ENCODE measurements at regions not wholly inside any gene's neighbourhood (a gene's known extent, or its start where the extent isn't known, plus 50 kb on each side); places are given as distances from the start of the nearest gene placed in this dataset.

DNA sequence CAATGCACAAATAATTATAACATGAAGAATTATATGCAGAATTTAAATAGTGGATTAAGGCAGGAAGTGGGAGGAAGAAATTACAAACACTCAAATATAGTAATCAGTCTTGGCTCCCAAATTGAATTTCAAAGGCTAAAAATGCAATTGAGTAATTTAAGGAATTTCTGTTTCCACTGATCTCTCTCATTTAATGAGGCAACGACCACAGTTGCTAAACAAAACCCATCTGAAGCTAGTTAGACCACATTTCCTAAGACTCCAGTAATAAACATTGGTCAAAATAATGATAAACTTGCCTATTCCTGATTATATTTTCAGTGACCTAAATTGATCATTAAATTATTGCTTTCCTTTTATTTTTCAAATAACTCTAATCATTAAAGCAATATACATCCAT, 174.3 kb upstream of the GRIN3A start:
- H3K9me2 ChIP-seq = no peaks in the 10 kb centered on the region; the same call in 1 of the 2 replicates
- no peak overlapping the region for H2AFZ ChIP-seq (ENCODE audit: low read depth)
- H4K20me1 ChIP-seq (ENCODE audit: insufficient read depth) = no peaks in the 10 kb centered on the region
- TF ChIP-seq, protein P1, sequence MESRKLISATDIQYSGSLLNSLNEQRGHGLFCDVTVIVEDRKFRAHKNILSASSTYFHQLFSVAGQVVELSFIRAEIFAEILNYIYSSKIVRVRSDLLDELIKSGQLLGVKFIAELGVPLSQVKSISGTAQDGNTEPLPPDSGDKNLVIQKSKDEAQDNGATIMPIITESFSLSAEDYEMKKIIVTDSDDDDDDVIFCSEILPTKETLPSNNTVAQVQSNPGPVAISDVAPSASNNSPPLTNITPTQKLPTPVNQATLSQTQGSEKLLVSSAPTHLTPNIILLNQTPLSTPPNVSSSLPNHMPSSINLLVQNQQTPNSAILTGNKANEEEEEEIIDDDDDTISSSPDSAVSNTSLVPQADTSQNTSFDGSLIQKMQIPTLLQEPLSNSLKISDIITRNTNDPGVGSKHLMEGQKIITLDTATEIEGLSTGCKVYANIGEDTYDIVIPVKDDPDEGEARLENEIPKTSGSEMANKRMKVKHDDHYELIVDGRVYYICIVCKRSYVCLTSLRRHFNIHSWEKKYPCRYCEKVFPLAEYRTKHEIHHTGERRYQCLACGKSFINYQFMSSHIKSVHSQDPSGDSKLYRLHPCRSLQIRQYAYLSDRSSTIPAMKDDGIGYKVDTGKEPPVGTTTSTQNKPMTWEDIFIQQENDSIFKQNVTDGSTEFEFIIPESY (IDR thresholded peaks at IDR 0.05; ENCODE audit: borderline replicate concordance, low read depth) = no peak
- no peak for TF ChIP-seq NFIC (IDR thresholded peaks at IDR 0.05; ENCODE audit: borderline replicate concordance)
- no peak for TF ChIP-seq EP300 (IDR thresholded peaks at IDR 0.05; ENCODE audit: borderline replicate concordance in 1 of 2, low read depth in 1 of 2, low read length in 1 of 2)
- no peak for TF ChIP-seq MEF2A (IDR thresholded peaks at IDR 0.05; ENCODE audit: borderline replicate concordance, low read depth)
- TF ChIP-seq JUND (IDR thresholded peaks at IDR 0.05) = no peak
- no peak for TF ChIP-seq FOXJ3 (CRISPR knock-in tag; IDR thresholded peaks at IDR 0.05)
- TF ChIP-seq TAF1 (IDR thresholded peaks at IDR 0.05; ENCODE audit: borderline replicate concordance, low read depth, low read length) = no peak
- TF ChIP-seq, protein P2, sequence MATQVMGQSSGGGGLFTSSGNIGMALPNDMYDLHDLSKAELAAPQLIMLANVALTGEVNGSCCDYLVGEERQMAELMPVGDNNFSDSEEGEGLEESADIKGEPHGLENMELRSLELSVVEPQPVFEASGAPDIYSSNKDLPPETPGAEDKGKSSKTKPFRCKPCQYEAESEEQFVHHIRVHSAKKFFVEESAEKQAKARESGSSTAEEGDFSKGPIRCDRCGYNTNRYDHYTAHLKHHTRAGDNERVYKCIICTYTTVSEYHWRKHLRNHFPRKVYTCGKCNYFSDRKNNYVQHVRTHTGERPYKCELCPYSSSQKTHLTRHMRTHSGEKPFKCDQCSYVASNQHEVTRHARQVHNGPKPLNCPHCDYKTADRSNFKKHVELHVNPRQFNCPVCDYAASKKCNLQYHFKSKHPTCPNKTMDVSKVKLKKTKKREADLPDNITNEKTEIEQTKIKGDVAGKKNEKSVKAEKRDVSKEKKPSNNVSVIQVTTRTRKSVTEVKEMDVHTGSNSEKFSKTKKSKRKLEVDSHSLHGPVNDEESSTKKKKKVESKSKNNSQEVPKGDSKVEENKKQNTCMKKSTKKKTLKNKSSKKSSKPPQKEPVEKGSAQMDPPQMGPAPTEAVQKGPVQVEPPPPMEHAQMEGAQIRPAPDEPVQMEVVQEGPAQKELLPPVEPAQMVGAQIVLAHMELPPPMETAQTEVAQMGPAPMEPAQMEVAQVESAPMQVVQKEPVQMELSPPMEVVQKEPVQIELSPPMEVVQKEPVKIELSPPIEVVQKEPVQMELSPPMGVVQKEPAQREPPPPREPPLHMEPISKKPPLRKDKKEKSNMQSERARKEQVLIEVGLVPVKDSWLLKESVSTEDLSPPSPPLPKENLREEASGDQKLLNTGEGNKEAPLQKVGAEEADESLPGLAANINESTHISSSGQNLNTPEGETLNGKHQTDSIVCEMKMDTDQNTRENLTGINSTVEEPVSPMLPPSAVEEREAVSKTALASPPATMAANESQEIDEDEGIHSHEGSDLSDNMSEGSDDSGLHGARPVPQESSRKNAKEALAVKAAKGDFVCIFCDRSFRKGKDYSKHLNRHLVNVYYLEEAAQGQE (IDR thresholded peaks at IDR 0.05; ENCODE audit: low read depth, low read length) = no peak
- TF ChIP-seq ELF1 (IDR thresholded peaks at IDR 0.05) = no peak
- TF ChIP-seq MXI1 (IDR thresholded peaks at IDR 0.05; ENCODE audit: low read depth, low read length) = no peak
- no peak for TF ChIP-seq TCF12 (IDR thresholded peaks at IDR 0.05)
- TF ChIP-seq FOXM1 (IDR thresholded peaks at IDR 0.05; ENCODE audit: low read depth) = no peak
- CTCF ChIA-PET = no interaction called here
- 0% methylated on average over 1 of the region's 1 CpG for WGBS (ENCODE audit: low lambda C conversion rate)
- no peak for DNase-seq
- no peaks in the 10 kb centered on the region for H3F3A ChIP-seq (replicated peaks; ENCODE audit: insufficient read depth)
- POLR2A ChIA-PET = no interaction called here
- no peak overlapping the region for H3K4me3 ChIP-seq (ENCODE audit: low read depth in 2 of 2, low read length in 1 of 2)
- H3K9me3 ChIP-seq = no peaks in the 10 kb centered on the region
- H3K27me3 ChIP-seq (ENCODE audit: insufficient read depth) = no peaks in the 10 kb centered on the region
- H3K36me3 ChIP-seq (replicated peaks in 1 of 2; ENCODE audit: control insufficient read depth in 1 of 2, insufficient read depth in 2 of 2, low read length in 1 of 2) = no peaks in the 10 kb centered on the region
- H3K9ac ChIP-seq = no peak overlapping the region
- no peak overlapping the region for H3K27ac ChIP-seq (ENCODE audit: low read depth in 2 of 2, low read length in 1 of 2)
- no peaks in the 10 kb centered on the region for H3K79me2 ChIP-seq (ENCODE audit: insufficient read depth)
- H3K4me1 ChIP-seq (ENCODE audit: control insufficient read depth in 1 of 2, insufficient read depth in 2 of 2, low read depth in 1 of 2, low read length in 1 of 2) = no peaks in the 10 kb centered on the region
- H3K4me2 ChIP-seq = no peak overlapping the region

GRCh38 chr9:101907466-101907865, 169.0 kb upstream of the GRIN3A start:
- ChIA-PET POLR2A (no interaction called here), CTCF (interaction anchor here (0.7 kb wide), 1 partner anchor 10 kb away, joined by 3 read pairs; no protein-coding TSS in a partner anchor)
- Histone ChIP-seq H3K4me3 (ENCODE audit: low read depth in 2 of 2, low read length in 1 of 2) (no peak overlapping the region), H3K9ac (no peak overlapping the region), H3K36me3 (replicated peaks in 1 of 2; ENCODE audit: control insufficient read depth in 1 of 2, insufficient read depth in 2 of 2, low read length in 1 of 2) (no peaks in the 10 kb centered on the region), H4K20me1 (ENCODE audit: insufficient read depth) (no peaks in the 10 kb centered on the region), H3K9me3 (no peaks in the 10 kb centered on the region), H3K79me2 (ENCODE audit: insufficient read depth) (no peaks in the 10 kb centered on the region), H3F3A (replicated peaks; ENCODE audit: insufficient read depth) (no peaks in the 10 kb centered on the region), H3K4me2 (no peak overlapping the region), H3K27me3 (ENCODE audit: insufficient read depth) (no peaks in the 10 kb centered on the region), H3K9me2 (no peaks in the 10 kb centered on the region), H2AFZ (ENCODE audit: low read depth) (no peak overlapping the region), H3K4me1 (ENCODE audit: control insufficient read depth in 1 of 2, insufficient read depth in 2 of 2, low read depth in 1 of 2, low read length in 1 of 2) (no peaks in the 10 kb centered on the region), H3K27ac (ENCODE audit: low read depth in 2 of 2, low read length in 1 of 2) (no peak overlapping the region)
- DNase-seq = no peak
- 0% methylated on average over 2 of the region's 2 CpGs for WGBS (ENCODE audit: low lambda C conversion rate)
- TF ChIP-seq GABPA (IDR thresholded peaks at IDR 0.05; ENCODE audit: low read depth) = no peak
